HG02840 (cell line): ENCODE measurements at regions not wholly inside any gene's neighbourhood (a gene's known extent, or its start where the extent isn't known, plus 50 kb on each side); places are given as distances from the start of the nearest gene placed in this dataset.

Experiments used
- ATAC-seq: cut with Tn5 transposase; IDR thresholded peaks from one replicate; pipeline ENCODE4 v1.9.1; 2021; ENCODE audit warnings: mild to moderate bottlenecking, moderate library complexity, moderate number of reproducible peaks; ENCODE audit not compliant: unreplicated experiment, low FRiP score

DNA sequence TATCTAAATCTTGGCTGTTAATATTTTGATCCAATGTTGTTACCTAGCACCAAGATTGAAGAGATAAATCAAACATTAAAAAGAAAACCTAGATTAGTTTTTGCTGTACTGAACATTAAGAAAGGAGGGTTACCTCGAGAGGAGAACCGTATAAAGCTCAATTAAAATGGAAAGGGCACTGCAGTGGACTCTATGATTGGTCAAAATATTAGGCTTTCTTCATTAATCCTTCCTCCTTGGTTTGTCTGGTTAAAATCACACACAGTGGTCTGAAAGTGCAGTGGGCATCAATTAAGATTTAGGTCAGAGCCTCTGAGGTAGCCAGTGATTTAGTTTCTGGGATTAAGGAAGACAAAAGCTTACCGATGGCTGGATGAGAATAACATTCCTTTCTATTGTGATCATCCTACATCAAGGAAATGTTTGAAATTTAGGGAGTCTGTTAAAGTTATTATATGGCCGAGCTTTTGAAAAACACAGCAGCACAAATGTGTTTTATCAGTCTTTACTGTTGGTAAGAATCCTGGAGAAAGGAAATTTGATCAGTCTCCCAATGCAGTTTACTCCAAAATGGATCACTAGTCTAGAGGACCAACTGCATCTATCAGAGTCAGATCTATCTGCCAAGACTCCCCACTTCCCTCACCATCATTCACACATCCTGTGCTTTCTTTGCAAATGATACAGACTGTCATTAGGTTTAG is 134.6 kb upstream of the NEDD9 start:
- no peak for ATAC-seq

DNA sequence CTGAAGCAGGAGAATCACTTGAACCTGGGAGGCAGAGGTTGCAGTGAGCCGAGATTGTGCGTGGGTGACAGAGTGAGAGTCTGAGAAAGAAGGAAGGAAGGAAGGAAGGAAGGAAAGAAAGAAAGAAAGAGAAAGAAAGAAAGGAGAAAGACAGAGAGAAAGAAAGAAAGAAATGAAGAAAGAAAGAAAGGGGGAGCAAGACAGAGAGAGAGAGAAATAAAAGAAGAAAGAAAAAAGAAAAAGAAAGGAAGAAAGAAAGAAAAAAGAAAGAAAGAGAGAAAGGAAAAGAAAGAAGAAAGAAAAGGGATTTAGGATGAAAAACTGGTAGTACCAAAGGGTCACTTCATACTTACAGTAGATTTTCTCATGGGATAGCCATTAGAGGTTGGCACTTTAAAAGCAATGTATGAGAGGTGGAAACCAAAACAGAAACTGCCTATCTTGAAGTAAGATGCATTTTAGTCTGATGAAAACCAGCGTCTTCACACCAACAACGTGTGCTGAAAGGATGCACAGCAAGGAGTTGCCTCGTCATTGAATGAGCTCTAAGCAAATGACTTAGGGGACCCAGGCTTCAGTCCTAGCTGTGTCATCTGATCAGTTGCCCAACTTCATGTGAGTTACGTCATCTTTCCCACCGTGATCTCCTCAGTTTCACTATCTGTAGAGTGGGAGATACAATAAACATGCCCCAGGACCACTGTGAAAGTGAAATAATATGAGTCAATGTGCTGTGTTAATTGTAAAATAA is 133.9 kb upstream of the NEDD9 start:
- peak; percentile 54 for ATAC-seq

DNA sequence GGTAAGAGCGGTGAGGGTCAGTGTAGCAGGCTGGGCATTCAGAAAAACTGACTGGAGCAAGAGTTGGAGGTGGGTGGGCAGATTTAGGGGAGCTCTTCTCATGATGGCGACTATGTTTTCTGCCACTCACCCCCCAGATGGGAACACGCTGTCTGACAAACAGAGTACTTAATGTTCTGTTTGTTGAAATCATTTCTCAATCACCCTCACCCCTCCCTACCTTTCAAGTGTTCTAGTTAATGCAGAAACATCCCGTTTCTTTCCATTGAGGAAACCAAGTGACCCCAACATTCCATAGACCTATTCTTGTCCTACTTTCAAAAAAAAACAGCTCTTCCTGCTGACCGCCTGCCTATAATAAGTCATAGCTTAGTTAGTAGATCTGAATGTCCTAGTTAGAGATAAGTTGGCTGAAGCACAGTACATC is 132.5 kb upstream of the NEDD9 start:
- no peak for ATAC-seq

GRCh38 chr6:11363881-11364576 is 131.6 kb upstream of the NEDD9 start:
- no peak for ATAC-seq

DNA sequence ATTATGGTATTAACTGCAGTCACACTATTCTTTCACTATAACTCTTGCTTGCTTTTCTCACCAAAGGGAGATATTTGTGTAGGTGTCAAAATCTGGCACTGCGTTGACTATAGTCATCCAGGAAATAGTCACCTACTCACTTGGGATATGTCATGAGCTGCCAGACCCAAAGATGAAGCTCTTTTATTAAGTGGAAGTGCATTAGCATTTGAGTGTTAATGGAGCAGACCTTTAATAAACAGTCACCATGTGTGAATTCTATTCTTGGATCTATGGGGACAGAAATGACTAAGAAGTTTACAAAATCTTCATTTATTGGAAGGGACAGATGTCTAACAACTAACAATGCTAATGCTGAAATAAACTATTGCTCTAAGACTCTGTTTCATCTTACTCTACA is 130.1 kb upstream of the NEDD9 start:
- no peak for ATAC-seq

DNA sequence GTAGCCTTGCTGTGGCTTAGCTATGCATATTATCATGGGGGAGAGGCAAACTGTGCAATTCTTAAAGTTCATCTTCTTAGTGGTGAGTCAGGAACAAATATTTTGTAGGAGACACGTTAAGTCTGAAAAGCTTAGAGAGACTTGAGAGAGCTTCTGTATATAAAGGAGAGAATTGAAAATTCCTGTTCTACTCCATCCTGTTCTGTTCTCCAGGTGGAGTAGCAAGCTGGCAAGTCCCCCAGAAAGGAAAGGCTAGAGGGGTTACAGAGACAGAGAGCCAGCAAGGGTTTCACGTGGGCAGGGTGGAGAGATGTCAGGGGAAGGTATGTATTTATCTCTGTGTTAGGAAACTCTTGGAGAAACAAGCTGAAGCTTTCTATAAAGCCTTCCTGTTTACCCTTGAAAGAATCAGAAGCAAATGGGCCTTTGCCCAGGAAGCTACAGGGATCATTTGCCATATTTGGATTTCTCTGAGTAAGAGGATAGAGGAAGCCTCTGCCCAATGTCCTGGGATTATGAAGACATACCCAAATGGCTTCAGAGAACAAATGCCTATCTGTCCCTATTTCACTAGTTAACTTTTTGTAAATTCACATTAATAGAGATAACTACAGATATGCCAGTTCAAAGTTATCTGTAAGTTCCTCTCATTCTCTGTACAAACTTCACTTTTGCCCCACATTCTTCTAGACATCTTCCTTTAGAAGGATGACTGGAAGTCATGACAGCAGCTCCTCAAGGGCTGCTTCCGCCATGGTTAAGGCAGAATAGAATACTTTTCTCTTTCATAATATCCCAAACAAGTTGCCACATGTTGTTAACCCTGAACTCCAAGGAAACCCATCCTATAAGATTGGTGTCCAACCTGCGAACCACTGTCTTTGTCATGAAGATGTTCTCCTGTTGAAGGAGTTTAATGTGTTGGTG is 126.7 kb upstream of the NEDD9 start:
- ATAC-seq, result no peak

DNA sequence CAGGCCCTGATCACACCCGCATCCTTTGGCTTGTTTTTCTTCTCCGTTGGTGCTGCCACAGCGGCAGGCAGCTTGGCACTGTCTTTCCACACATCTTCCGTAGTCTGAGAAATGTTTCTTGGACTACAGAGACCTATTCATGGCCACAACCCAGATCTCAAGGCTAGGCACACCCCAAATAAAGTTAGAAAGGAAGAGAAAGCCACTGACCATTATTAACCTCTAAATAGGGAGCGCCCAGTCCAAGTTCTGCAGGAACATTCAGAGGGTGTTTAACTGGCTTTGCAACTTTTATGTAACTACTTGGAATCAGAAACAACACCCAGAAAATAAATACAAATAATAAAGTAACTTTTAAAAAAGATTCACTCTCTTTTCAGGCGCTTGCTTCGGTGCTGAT is 124.8 kb upstream of the NEDD9 start:
- no peak for ATAC-seq

GRCh38 chr6:11356404-11357155 is 124.1 kb upstream of the NEDD9 start:
- no peak for ATAC-seq

GRCh38 chr6:11353921-11354389 is 121.5 kb upstream of the NEDD9 start:
- ATAC-seq, result no peak

- no peak for ATAC-seq
These were observed 117.8 kb upstream of the NEDD9 start for GRCh38 chr6:11350294-11350693.

DNA sequence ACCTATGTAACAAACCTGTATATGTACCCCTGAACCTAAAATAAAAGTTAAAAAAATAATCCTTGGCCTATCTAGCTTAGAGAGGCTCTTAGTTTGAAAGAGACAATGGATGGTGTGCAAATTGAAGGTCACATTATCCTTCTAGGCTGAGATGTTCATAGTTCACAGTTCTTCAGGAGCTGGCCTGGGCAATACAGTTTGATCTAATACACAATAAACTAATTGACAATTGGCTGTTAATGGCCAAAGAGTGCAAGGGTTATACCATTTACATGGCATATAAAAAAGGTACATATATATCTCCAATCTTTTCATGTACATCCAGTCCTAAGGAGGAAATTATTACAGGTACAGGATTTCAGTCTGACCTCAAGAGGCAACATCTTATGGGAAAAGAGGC is 117.4 kb upstream of the NEDD9 start:
- ATAC-seq, result no peak

GRCh38 chr6:11346516-11346915 is 114.0 kb upstream of the NEDD9 start:
- ATAC-seq, result no peak

DNA sequence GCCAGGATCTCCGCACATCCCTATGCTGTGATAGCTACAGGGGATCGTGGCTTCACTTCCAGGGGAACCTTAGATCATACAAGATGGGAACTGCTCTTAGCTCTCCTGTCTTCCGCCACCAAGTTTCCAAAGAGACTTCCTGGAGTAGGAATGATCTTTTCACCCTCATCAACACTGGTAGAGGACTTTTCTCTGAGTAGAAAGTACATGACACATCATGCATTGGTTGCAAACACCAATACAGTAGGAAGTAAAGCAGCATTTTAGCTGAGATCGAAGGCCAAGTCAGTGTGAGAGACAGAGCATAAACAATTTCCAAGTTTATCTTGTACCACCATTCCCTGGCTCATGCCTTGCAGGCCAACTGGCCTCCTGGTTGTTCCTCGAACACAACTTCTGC is 113.1 kb upstream of the NEDD9 start:
- ATAC-seq, result no peak

DNA sequence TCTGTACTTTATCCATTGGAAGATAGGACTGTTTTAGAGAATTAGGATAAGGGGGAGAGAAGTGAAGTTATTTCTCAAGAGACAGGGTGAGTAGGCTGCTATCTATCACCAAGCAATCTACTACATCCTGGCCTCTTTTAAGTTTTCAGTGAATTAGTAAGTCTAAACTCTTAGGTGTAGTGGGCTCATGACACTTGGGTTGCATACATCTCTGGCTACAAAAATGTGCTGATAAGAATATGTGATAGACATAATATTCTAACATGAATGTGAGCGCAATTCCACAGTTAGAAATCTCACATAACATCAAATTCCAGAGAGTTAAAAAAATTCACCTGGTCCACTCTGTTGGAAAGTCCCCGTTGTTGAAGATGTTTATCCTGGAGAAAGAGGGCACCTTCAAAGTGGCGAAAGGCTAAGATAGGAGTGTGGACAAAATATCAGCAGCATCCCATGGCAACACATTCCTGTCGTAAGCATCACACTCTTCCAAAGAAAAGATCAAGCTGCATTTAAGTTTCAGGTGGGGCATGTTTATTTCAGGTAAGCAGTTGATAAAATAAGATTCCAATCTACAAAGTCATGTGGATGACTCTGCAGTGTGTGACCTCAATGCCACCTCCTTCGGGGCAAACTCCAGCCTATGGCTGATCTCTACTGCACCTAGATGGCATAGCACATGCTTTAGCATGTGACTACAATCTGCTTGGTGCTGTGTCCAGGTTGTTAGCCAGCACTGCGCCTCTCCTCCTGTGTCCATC is 111.7 kb upstream of the NEDD9 start:
- no peak for ATAC-seq

DNA sequence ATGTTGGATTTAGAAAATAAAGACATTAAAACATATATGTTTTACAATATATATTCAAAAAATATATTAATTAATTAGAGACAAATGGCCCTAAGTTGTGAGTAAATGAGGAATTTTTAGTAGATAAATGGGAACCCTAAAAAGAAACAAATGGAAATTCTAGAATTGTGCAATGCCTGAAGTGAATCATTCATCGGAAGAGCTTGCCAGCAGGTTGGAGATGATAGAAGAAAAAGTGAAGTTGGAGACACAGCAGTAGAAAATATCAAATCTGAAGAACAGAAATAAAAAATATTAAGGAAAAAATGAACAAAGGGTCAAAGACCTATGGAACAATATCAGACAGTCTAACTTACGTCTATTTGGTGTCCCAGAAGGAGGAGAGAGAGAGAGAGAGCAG is 109.4 kb upstream of the NEDD9 start:
- no peak for ATAC-seq

DNA sequence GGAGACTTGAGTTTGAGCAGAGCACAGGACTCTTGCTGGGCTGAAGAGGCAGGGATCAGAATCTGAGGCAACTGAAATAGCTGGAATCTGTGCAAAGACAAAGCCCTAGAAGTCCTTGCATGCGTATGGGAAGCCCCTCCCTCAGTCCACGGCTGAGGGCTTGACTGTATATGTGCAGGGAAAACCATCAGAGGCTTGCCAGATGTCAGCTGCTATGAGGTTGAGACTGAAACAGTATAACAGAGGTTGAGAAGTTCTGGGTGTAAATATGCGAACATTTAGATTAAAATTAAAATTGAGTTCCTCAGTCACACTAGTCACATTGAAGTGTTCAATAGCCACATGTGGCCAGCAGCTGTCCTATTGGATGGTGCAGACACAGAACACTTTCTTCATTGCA is 108.8 kb upstream of the NEDD9 start:
- ATAC-seq, result no peak

- ATAC-seq, result no peak
These were observed 106.9 kb upstream of the NEDD9 start for GRCh38 chr6:11339380-11339779.

- ATAC-seq, result no peak
These were observed 104.8 kb upstream of the NEDD9 start for GRCh38 chr6:11337306-11337705.

DNA sequence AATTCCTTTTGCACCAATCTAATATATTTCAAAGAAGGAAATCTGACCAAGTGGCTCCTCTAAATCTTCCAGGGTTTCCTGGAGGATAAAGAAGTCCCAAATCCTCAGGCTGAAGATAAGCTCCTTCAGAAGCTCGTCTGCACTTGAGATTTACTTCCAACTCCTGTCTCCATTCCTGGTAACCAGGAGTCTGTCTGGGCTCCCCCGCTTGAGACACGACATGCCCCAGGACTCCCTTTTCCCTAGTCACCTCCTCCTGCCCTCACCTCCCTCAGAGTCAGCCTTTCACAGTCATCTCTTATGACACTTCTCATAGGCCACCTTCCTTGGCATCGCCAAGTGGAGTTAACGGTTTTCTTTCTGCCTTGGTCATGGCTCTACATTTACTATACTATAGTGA is 103.4 kb upstream of the NEDD9 start:
- no peak for ATAC-seq
